Keratinocyte (primary cell): ENCODE measurements at regions not wholly inside any gene's neighbourhood (a gene's known extent, or its start where the extent isn't known, plus 50 kb on each side); places are given as distances from the start of the nearest gene placed in this dataset.

Source experiments
- DNase-seq: peaks from one replicate; pipeline ENCODE4 v3.0.0-alpha.2; 2011; ENCODE audit warnings: low read depth, missing footprints, low spot score
- FAIRE-seq: peaks from 2 replicates; lab custom pipeline; 2011; peaks lifted over from hg19 to GRCh38; lab: Jason Lieb, UNC
- H2AFZ ChIP-seq: 2 replicates; pipeline ENCODE4 v1.6.0; 2012; ENCODE audit warnings: low read length, control low read depth, inconsistent platforms; ENCODE audit not compliant: control insufficient read depth
- H3K27ac ChIP-seq: 2 replicates; pipeline ENCODE4 v1.5.1; 2011; ENCODE audit warnings: low read length; ENCODE audit not compliant: control insufficient read depth, insufficient read depth
- H3K27me3 ChIP-seq: 3 replicates; pipeline ENCODE4 v1.6.0; 2011; ENCODE audit warnings: low read length; ENCODE audit not compliant: control insufficient read depth, insufficient read depth; ENCODE audit errors: extremely low read depth
- H3K36me3 ChIP-seq, 2 experiments: 2 replicates in 1 of 2; 3 replicates in 1 of 2; pipeline ENCODE4 v1.5.1; 2011; ENCODE audit warnings: low read length in 2 of 2, mild to moderate bottlenecking in 1 of 2; ENCODE audit not compliant: control insufficient read depth in 2 of 2, insufficient read depth in 2 of 2; ENCODE audit errors: extremely low read depth in 1 of 2
- H3K4me1 ChIP-seq: 3 replicates; pipeline ENCODE4 v1.5.1; 2011; ENCODE audit warnings: low read length; ENCODE audit not compliant: control insufficient read depth, insufficient read depth; ENCODE audit errors: extremely low read depth
- H3K4me2 ChIP-seq: 3 replicates; pipeline ENCODE4 v1.6.0; 2011; ENCODE audit warnings: low read depth, low read length; ENCODE audit not compliant: control insufficient read depth, insufficient read depth; ENCODE audit errors: extremely low read depth
- H3K4me3 ChIP-seq, 3 experiments: fragments of 200-600 bp in 1 of 3; sonication (generic) in 1 of 3; 2 replicates in 2 of 3; 3 replicates in 1 of 3; pipeline ENCODE4 v1.5.1; 2011 to 2016; ENCODE audit warnings: low read length in 3 of 3, mild to moderate bottlenecking in 3 of 3, control low read depth in 2 of 3, inconsistent platforms in 1 of 3, low read depth in 1 of 3, mixed read lengths in 1 of 3, mixed run types in 1 of 3, moderate library complexity in 1 of 3; ENCODE audit not compliant: control insufficient read depth in 2 of 3, insufficient read depth in 2 of 3; ENCODE audit errors: extremely low read depth in 1 of 3
- H3K79me2 ChIP-seq: 2 replicates; pipeline ENCODE4 v1.6.0; 2012; ENCODE audit warnings: low read length; ENCODE audit not compliant: control insufficient read depth, insufficient read depth
- H3K9ac ChIP-seq: 3 replicates; pipeline ENCODE4 v1.6.0; 2011; ENCODE audit warnings: low read length; ENCODE audit not compliant: control insufficient read depth, insufficient read depth; ENCODE audit errors: extremely low read depth
- H3K9me1 ChIP-seq: 3 replicates; pipeline ENCODE4 v1.6.0; 2011; ENCODE audit warnings: low read length; ENCODE audit not compliant: control insufficient read depth, insufficient read depth; ENCODE audit errors: extremely low read depth
- H3K9me3 ChIP-seq: 2 replicates; pipeline ENCODE4 v1.5.1; 2012; ENCODE audit warnings: low read depth, low read length; ENCODE audit not compliant: control insufficient read depth
- H4K20me1 ChIP-seq: 3 replicates; pipeline ENCODE4 v1.6.0; 2011; ENCODE audit warnings: low read length; ENCODE audit not compliant: control insufficient read depth, insufficient read depth; ENCODE audit errors: extremely low read depth
- CTCF ChIP-seq, 3 experiments: IDR thresholded peaks in 1 of 3; conservative IDR thresholded peaks in 1 of 3; optimal IDR thresholded peaks in 1 of 3; 2 replicates in 2 of 3; 3 replicates in 1 of 3; pipeline versions ENCODE3 to v1.5.1; 2011; ENCODE audit warnings: low read length in 3 of 3, mild to moderate bottlenecking in 3 of 3, moderate library complexity in 2 of 3, control low read depth in 1 of 3, inconsistent platforms in 1 of 3; ENCODE audit not compliant: insufficient read depth in 2 of 3; ENCODE audit errors: extremely low read depth in 1 of 3
- EZH2 ChIP-seq: IDR thresholded peaks from one replicate; pipeline ENCODE4 v1.6.1; 2012; ENCODE audit warnings: inconsistent platforms, mild to moderate bottlenecking, low read length, moderate library complexity
- dilution Hi-C: fragments of 300-500 bp; cut with MboI; formaldehyde crosslinking; loops from one replicate; pipeline ENCODE4 v1.7.0; 2020; ENCODE audit warnings: low sequenced_read_pairs; ENCODE audit not compliant: extremely low pct_ligation_motif_present

GRCh38 chr2:176746411-176746810, 466.2 kb upstream of the HNRNPA3 start:
- TF ChIP-seq EZH2 (no peak), CTCF (optimal IDR thresholded peaks at IDR 0.05 in 1 of 3, IDR thresholded peaks at IDR 0.05 in 1 of 3, conservative IDR thresholded peaks at IDR 0.05 in 1 of 3; ENCODE audit: extremely low read depth in 1 of 3, insufficient read depth in 2 of 3, low read length in 3 of 3) (no peak)

GRCh38 chr2:176747506-176747905, 465.1 kb upstream of the HNRNPA3 start:
- H3K4me3 ChIP-seq: no peak overlapping the region
- no peaks in the 10 kb centered on the region for H3K27me3 ChIP-seq
- no peak overlapping the region for H3K27ac ChIP-seq
- DNase-seq: no peak
- no peak for FAIRE-seq
- TF ChIP-seq EZH2 (no peak), CTCF (optimal IDR thresholded peaks at IDR 0.05 in 1 of 3, IDR thresholded peaks at IDR 0.05 in 1 of 3, conservative IDR thresholded peaks at IDR 0.05 in 1 of 3; ENCODE audit: extremely low read depth in 1 of 3, insufficient read depth in 2 of 3, low read length in 3 of 3) (no peak)
- no peak overlapping the region for H2AFZ ChIP-seq
- H3K9me3 ChIP-seq: no peaks in the 10 kb centered on the region
- H3K79me2 ChIP-seq: no peaks in the 10 kb centered on the region
- H3K4me2 ChIP-seq: no peak overlapping the region
- no peaks in the 10 kb centered on the region for H3K4me1 ChIP-seq
- H3K9me1 ChIP-seq: no peaks in the 10 kb centered on the region
- no peak overlapping the region for H3K9ac ChIP-seq
- dilution Hi-C loops: no loop called here
- H4K20me1 ChIP-seq: no peaks in the 10 kb centered on the region
- H3K36me3 ChIP-seq: no peaks in the 10 kb centered on the region

More at GRCh38 chr2:176746411-176746810, 466.2 kb upstream of the HNRNPA3 start:
- dilution Hi-C loops: no loop called here
- Histone ChIP-seq H3K4me1 (no peaks in the 10 kb centered on the region), H3K27me3 (no peaks in the 10 kb centered on the region), H4K20me1 (no peaks in the 10 kb centered on the region), H3K9me3 (no peaks in the 10 kb centered on the region), H2AFZ (no peak overlapping the region), H3K9ac (no peak overlapping the region), H3K4me3 (no peak overlapping the region), H3K27ac (no peak overlapping the region), H3K9me1 (no peaks in the 10 kb centered on the region), H3K36me3 (no peaks in the 10 kb centered on the region), H3K79me2 (no peaks in the 10 kb centered on the region), H3K4me2 (no peak overlapping the region)
- FAIRE-seq (no peak), DNase-seq (no peak)
